ENCODE measurements at regions not wholly inside any gene's neighbourhood (a gene's known extent, or its start where the extent isn't known, plus 50 kb on each side); places are given as distances from the start of the nearest gene placed in this dataset.

- no peak for ATAC-seq
- H3K9me3 ChIP-seq, result no peaks in the 10 kb centered on the region
- H3K36me3 ChIP-seq, result no peaks in the 10 kb centered on the region
- H3K4me3 ChIP-seq, result no peak overlapping the region
- no peak for TF ChIP-seq CTCF (IDR thresholded peaks at IDR 0.05)
- TF ChIP-seq EP300 (IDR thresholded peaks at IDR 0.05), result no peak
- no peak for TF ChIP-seq POLR2AphosphoS5 (IDR thresholded peaks at IDR 0.05)
- TF ChIP-seq POLR2A (IDR thresholded peaks at IDR 0.05), result no peak
- H3K27me3 ChIP-seq, result no peaks in the 10 kb centered on the region
- WGBS, 2 donors (ENCODE audit: low coverage in 1 of 2), result 57 to 86% methylated on average over 1 to 3 of the region's 3 CpGs
- H3K4me1 ChIP-seq, result no peaks in the 10 kb centered on the region
- no peak overlapping the region for H3K27ac ChIP-seq
Observed at GRCh38 chr2:52404866-52405265, 1362.7 kb upstream of the CHAC2 start.

- H3K9me3 ChIP-seq, result no peaks in the 10 kb centered on the region
- no peaks in the 10 kb centered on the region for H3K4me1 ChIP-seq
- H3K27ac ChIP-seq, result no peak overlapping the region
- ATAC-seq, result no peak
- no peaks in the 10 kb centered on the region for H3K36me3 ChIP-seq
- WGBS, 2 donors (ENCODE audit: low coverage in 1 of 2), result 85 to 100% methylated on average over 4 of the region's 4 CpGs
- H3K4me3 ChIP-seq, result no peak overlapping the region
- H3K27me3 ChIP-seq, result no peaks in the 10 kb centered on the region
- TF ChIP-seq POLR2A (IDR thresholded peaks at IDR 0.05), result no peak
- no peak for TF ChIP-seq EP300 (IDR thresholded peaks at IDR 0.05)
- TF ChIP-seq CTCF (IDR thresholded peaks at IDR 0.05), result no peak
- TF ChIP-seq POLR2AphosphoS5 (IDR thresholded peaks at IDR 0.05), result no peak
Observed at GRCh38 chr2:52404046-52404445, 1363.6 kb upstream of the CHAC2 start.

- no peak for ATAC-seq
- no peaks in the 10 kb centered on the region for H3K9me3 ChIP-seq
- H3K27ac ChIP-seq, result no peak overlapping the region
- H3K4me3 ChIP-seq, result no peak overlapping the region
- H3K27me3 ChIP-seq, result no peaks in the 10 kb centered on the region
- H3K4me1 ChIP-seq, result no peaks in the 10 kb centered on the region
- 56 to 83% methylated on average over 2 to 3 of the region's 6 CpGs for WGBS, 2 donors (ENCODE audit: low coverage in 1 of 2)
- no peaks in the 10 kb centered on the region for H3K36me3 ChIP-seq
- TF ChIP-seq POLR2AphosphoS5 (IDR thresholded peaks at IDR 0.05) (no peak), POLR2A (IDR thresholded peaks at IDR 0.05) (no peak), EP300 (IDR thresholded peaks at IDR 0.05) (no peak)
Observed at GRCh38 chr2:52402128-52402527, 1365.5 kb upstream of the CHAC2 start.

GRCh38 chr2:52396836-52397235 is 1364.9 kb upstream of the NRXN1 start:
- 63 to 75% methylated on average over 1 of the region's 1 CpG for WGBS, 2 donors (ENCODE audit: low coverage in 1 of 2)
- no peaks in the 10 kb centered on the region for H3K36me3 ChIP-seq
- ATAC-seq, result no peak
- no peaks in the 10 kb centered on the region for H3K4me1 ChIP-seq
- no peak overlapping the region for H3K4me3 ChIP-seq
- H3K27ac ChIP-seq, result no peak overlapping the region
- no peaks in the 10 kb centered on the region for H3K27me3 ChIP-seq
- no peaks in the 10 kb centered on the region for H3K9me3 ChIP-seq
- TF ChIP-seq CTCF (IDR thresholded peaks at IDR 0.05), result no peak
- TF ChIP-seq POLR2A (IDR thresholded peaks at IDR 0.05), result no peak
- TF ChIP-seq POLR2AphosphoS5 (IDR thresholded peaks at IDR 0.05), result no peak
- TF ChIP-seq EP300 (IDR thresholded peaks at IDR 0.05), result no peak

GRCh38 chr2:52395912-52396311 is 1364.0 kb upstream of the NRXN1 start:
- no peaks in the 10 kb centered on the region for H3K36me3 ChIP-seq
- TF ChIP-seq POLR2AphosphoS5 (IDR thresholded peaks at IDR 0.05) (no peak), CTCF (IDR thresholded peaks at IDR 0.05) (no peak), POLR2A (IDR thresholded peaks at IDR 0.05) (no peak)
- no peaks in the 10 kb centered on the region for H3K9me3 ChIP-seq
- no peak for ATAC-seq
- H3K27ac ChIP-seq, result no peak overlapping the region
- no peaks in the 10 kb centered on the region for H3K27me3 ChIP-seq
- H3K4me3 ChIP-seq, result no peak overlapping the region
- 42 to 67% methylated on average over 1 of the region's 1 CpG for WGBS, 2 donors (ENCODE audit: low coverage in 1 of 2)
- H3K4me1 ChIP-seq, result no peaks in the 10 kb centered on the region
